Keratinocyte (primary cell): ENCODE measurements at regions not wholly inside any gene's neighbourhood (a gene's known extent, or its start where the extent isn't known, plus 50 kb on each side); places are given as distances from the start of the nearest gene placed in this dataset.

Experiments
- CTCF ChIP-seq, 3 experiments: IDR thresholded peaks in 1 of 3; conservative IDR thresholded peaks in 1 of 3; optimal IDR thresholded peaks in 1 of 3; 2 replicates in 2 of 3; 3 replicates in 1 of 3; pipeline versions ENCODE3 to v1.5.1; 2011; ENCODE audit warnings: low read length in 3 of 3, mild to moderate bottlenecking in 3 of 3, moderate library complexity in 2 of 3, control low read depth in 1 of 3, inconsistent platforms in 1 of 3; ENCODE audit not compliant: insufficient read depth in 2 of 3; ENCODE audit errors: extremely low read depth in 1 of 3
- EZH2 ChIP-seq: IDR thresholded peaks from one replicate; pipeline ENCODE4 v1.6.1; 2012; ENCODE audit warnings: inconsistent platforms, mild to moderate bottlenecking, low read length, moderate library complexity

GRCh38 chr11:128357073-128357472, 230.3 kb downstream of the ETS1 start:
- TF ChIP-seq CTCF (optimal IDR thresholded peaks at IDR 0.05 in 1 of 3, IDR thresholded peaks at IDR 0.05 in 1 of 3, conservative IDR thresholded peaks at IDR 0.05 in 1 of 3; ENCODE audit: extremely low read depth in 1 of 3, insufficient read depth in 2 of 3, low read length in 3 of 3) (no peak), EZH2 (no peak)
